ENCODE measurements at regions not wholly inside any gene's neighbourhood (a gene's known extent, or its start where the extent isn't known, plus 50 kb on each side); places are given as distances from the start of the nearest gene placed in this dataset.

- TF ChIP-seq BHLHE40 (IDR thresholded peaks at IDR 0.05; ENCODE audit: borderline replicate concordance): no peak
- TF ChIP-seq TARDBP (IDR thresholded peaks at IDR 0.05): no peak
- no peak for TF ChIP-seq ELF4 (IDR thresholded peaks at IDR 0.05)
- no peak for TF ChIP-seq FOXK2 (IDR thresholded peaks at IDR 0.05)
- no peak for TF ChIP-seq SP1 (IDR thresholded peaks at IDR 0.05)
- no peak for TF ChIP-seq HDGF (IDR thresholded peaks at IDR 0.05; ENCODE audit: borderline replicate concordance)
- no peak for TF ChIP-seq ARNT (IDR thresholded peaks at IDR 0.05)
- TF ChIP-seq CTBP1 (IDR thresholded peaks at IDR 0.05; ENCODE audit: borderline replicate concordance): no peak
- TF ChIP-seq NFRKB (IDR thresholded peaks at IDR 0.05): no peak
- no peak for TF ChIP-seq PKNOX1 (IDR thresholded peaks at IDR 0.05)
These were observed 58.6 kb upstream of the PRDM11 start for GRCh38 chr11:45087900-45088160.

All from HEK293T (cell line).